HEK293 (cell line): ENCODE measurements at regions not wholly inside any gene's neighbourhood (a gene's known extent, or its start where the extent isn't known, plus 50 kb on each side); places are given as distances from the start of the nearest gene placed in this dataset.

ENCODE experiments used
- CTCF ChIA-PET: fragments of 350-600 bp; formaldehyde crosslinking; extraction: SDS; loops from one replicate; lab custom pipeline; 2021; ENCODE audit warnings: antibody characterized with exemption; lab: Yijun Ruan, JAX
- POLR2A ChIA-PET: fragments of 300-600 bp; formaldehyde crosslinking; extraction: SDS; loops from one replicate; lab custom pipeline; 2020; ENCODE audit warnings: antibody characterized with exemption, inconsistent platforms; lab: Yijun Ruan, JAX
- H3K27ac ChIP-seq: fragments of 200-500 bp; sonication (Bioruptor generic); 2 replicates; pipeline ENCODE4 v1.5.1; 2014; ENCODE audit warnings: low read depth, low read length, control low read depth, inconsistent platforms; ENCODE audit errors: extremely low read depth
- H3K36me3 ChIP-seq, 2 experiments: fragments of 200-500 bp in 1 of 2; sonication (Bioruptor generic) in 1 of 2; 1 replicate in 1 of 2; 2 replicates in 1 of 2; pipeline ENCODE4 v1.5.1; 2014 to 2017; ENCODE audit warnings: inconsistent platforms in 2 of 2, low read length in 2 of 2; ENCODE audit not compliant: control insufficient read depth in 2 of 2, insufficient read depth in 1 of 2
- H3K4me1 ChIP-seq: fragments of 200-500 bp; sonication (Bioruptor generic); 2 replicates; pipeline ENCODE4 v1.5.1; 2014; ENCODE audit warnings: mild to moderate bottlenecking, low read length, inconsistent platforms; ENCODE audit not compliant: control insufficient read depth, insufficient read depth
- H3K4me3 ChIP-seq: 2 replicates; pipeline ENCODE4 v1.5.1; 2011; ENCODE audit warnings: low read depth, mild to moderate bottlenecking, control low read depth, low read length, moderate library complexity
- H3K9me3 ChIP-seq: fragments of 200-500 bp; sonication (Bioruptor generic); 2 replicates; pipeline ENCODE4 v1.5.1; 2014; ENCODE audit warnings: low read depth, low read length, inconsistent platforms; ENCODE audit not compliant: control insufficient read depth, insufficient read depth
- HOXC10 ChIP-seq: sonication (generic); formaldehyde crosslinking; IDR thresholded peaks from 2 replicates; pipeline ENCODE4 v1.8.1; 2023; ENCODE audit warnings: mild to moderate bottlenecking, missing genetic modification reagents
- KLF1 ChIP-seq: fragments of 450-650 bp; formaldehyde crosslinking; IDR thresholded peaks from 2 replicates; pipeline ENCODE4 v1.5.1; 2016; ENCODE audit warnings: missing biosample characterization, missing genetic modification characterization
- KLF8 ChIP-seq: fragments of 450-650 bp; formaldehyde crosslinking; IDR thresholded peaks from 2 replicates; pipeline ENCODE4 v1.5.1; 2016; ENCODE audit warnings: missing biosample characterization, missing genetic modification characterization
- PATZ1 ChIP-seq: fragments of 450-650 bp; formaldehyde crosslinking; IDR thresholded peaks from 2 replicates; pipeline ENCODE4 v1.5.1; 2016; ENCODE audit warnings: missing biosample characterization, missing genetic modification characterization
- PBX3 ChIP-seq: sonication (generic); formaldehyde crosslinking; IDR thresholded peaks from 2 replicates; pipeline ENCODE4 v1.8.1; 2022; ENCODE audit warnings: mild to moderate bottlenecking, moderate library complexity, missing genetic modification reagents
- SP3 ChIP-seq: fragments of 450-650 bp; formaldehyde crosslinking; IDR thresholded peaks from 2 replicates; pipeline ENCODE4 v1.5.1; 2016; ENCODE audit warnings: missing biosample characterization, missing genetic modification characterization
- TCF7L2 ChIP-seq: IDR thresholded peaks from 2 replicates; pipeline ENCODE4 v1.6.1; 2011; ENCODE audit warnings: low read depth, mild to moderate bottlenecking, inconsistent platforms, low read length, moderate library complexity, borderline replicate concordance
- ZBTB48 ChIP-seq: fragments of 450-650 bp; formaldehyde crosslinking; IDR thresholded peaks from 2 replicates; pipeline ENCODE4 v1.5.1; 2016; ENCODE audit warnings: missing biosample characterization, missing genetic modification characterization
- ZBTB7A ChIP-seq: fragments of 450-650 bp; formaldehyde crosslinking; IDR thresholded peaks from 2 replicates; pipeline ENCODE4 v1.5.1; 2016; ENCODE audit warnings: low read depth, missing biosample characterization, missing genetic modification characterization
- ZNF19 ChIP-seq: fragments of 450-650 bp; formaldehyde crosslinking; IDR thresholded peaks from 2 replicates; pipeline ENCODE4; 2016; ENCODE audit warnings: missing biosample characterization, missing genetic modification characterization, low read depth
- ZNF2 ChIP-seq: fragments of 450-650 bp; formaldehyde crosslinking; IDR thresholded peaks from 2 replicates; pipeline ENCODE4 v1.5.1; 2016; ENCODE audit warnings: missing biosample characterization, missing genetic modification characterization
- ZNF239 ChIP-seq: fragments of 450-650 bp; formaldehyde crosslinking; IDR thresholded peaks from 2 replicates; pipeline ENCODE4 v1.5.1; 2016; ENCODE audit warnings: missing biosample characterization, missing genetic modification characterization
- ZNF324 ChIP-seq: fragments of 450-650 bp; formaldehyde crosslinking; IDR thresholded peaks from 2 replicates; pipeline ENCODE4 v1.5.1; 2016; ENCODE audit warnings: missing biosample characterization, missing genetic modification characterization
- ZNF341 ChIP-seq: fragments of 450-650 bp; formaldehyde crosslinking; IDR thresholded peaks from 2 replicates; pipeline ENCODE4; 2016; ENCODE audit warnings: low read depth, missing biosample characterization, missing genetic modification characterization
- ZNF391 ChIP-seq: fragments of 450-650 bp; formaldehyde crosslinking; IDR thresholded peaks from 2 replicates; pipeline ENCODE4 v1.5.1; 2016; ENCODE audit warnings: low read depth, missing biosample characterization, missing genetic modification characterization, borderline replicate concordance
- ZNF488 ChIP-seq: fragments of 450-650 bp; formaldehyde crosslinking; IDR thresholded peaks from 2 replicates; pipeline ENCODE4 v1.5.1; 2016; ENCODE audit warnings: missing biosample characterization, missing genetic modification characterization
- ZNF501 ChIP-seq: fragments of 450-650 bp; formaldehyde crosslinking; IDR thresholded peaks from 2 replicates; pipeline ENCODE4 v1.5.1; 2016; ENCODE audit warnings: missing biosample characterization, missing genetic modification characterization
- ZNF514 ChIP-seq: fragments of 450-650 bp; formaldehyde crosslinking; IDR thresholded peaks from 2 replicates; pipeline ENCODE4 v1.5.1; 2016; ENCODE audit warnings: missing biosample characterization, missing genetic modification characterization
- ZNF621 ChIP-seq: fragments of 450-650 bp; formaldehyde crosslinking; IDR thresholded peaks from 2 replicates; pipeline ENCODE4 v1.5.1; 2017; ENCODE audit warnings: missing biosample characterization, missing genetic modification characterization
- ZNF624 ChIP-seq: fragments of 450-650 bp; formaldehyde crosslinking; IDR thresholded peaks from 2 replicates; pipeline ENCODE4 v1.5.1; 2017; ENCODE audit warnings: missing biosample characterization, missing genetic modification characterization
- ZNF664 ChIP-seq: fragments of 450-650 bp; formaldehyde crosslinking; IDR thresholded peaks from 2 replicates; pipeline ENCODE4 v1.5.1; 2016; ENCODE audit warnings: missing biosample characterization, missing genetic modification characterization
- ZNF692 ChIP-seq: fragments of 450-650 bp; formaldehyde crosslinking; IDR thresholded peaks from 2 replicates; pipeline ENCODE4 v1.5.1; 2016; ENCODE audit warnings: missing biosample characterization, missing genetic modification characterization
- TF ChIP-seq, protein P1 (sequence below): fragments of 450-650 bp; formaldehyde crosslinking; IDR thresholded peaks from 2 replicates; pipeline ENCODE4 v1.5.1; 2016; ENCODE audit warnings: missing biosample characterization, missing genetic modification characterization
- TF ChIP-seq, protein P2 (sequence below): fragments of 450-650 bp; formaldehyde crosslinking; IDR thresholded peaks from 2 replicates; pipeline ENCODE4; 2016; ENCODE audit warnings: missing biosample characterization, missing genetic modification characterization
- TF ChIP-seq, protein P3 (sequence below): fragments of 450-650 bp; formaldehyde crosslinking; IDR thresholded peaks from 2 replicates; pipeline ENCODE4 v1.5.1; 2016; ENCODE audit warnings: missing biosample characterization, missing genetic modification characterization

- no peaks in the 10 kb centered on the region for H3K4me1 ChIP-seq
- ChIA-PET POLR2A (no interaction called here), CTCF (no interaction called here)
Observed at GRCh38 chr3:74534611-74535010, 79.8 kb downstream of the CNTN3 start.

GRCh38 chr3:74532446-74532845, 82.0 kb downstream of the CNTN3 start:
- Histone ChIP-seq H3K4me1 (no peaks in the 10 kb centered on the region), H3K9me3 (no peaks in the 10 kb centered on the region)
- TF ChIP-seq KLF1 (tag by site-specific recombination), result no peak
- TF ChIP-seq HOXC10, result no peak
- TF ChIP-seq ZNF239 (tag by site-specific recombination), result no peak
- no peak for TF ChIP-seq TCF7L2
- TF ChIP-seq ZNF488 (tag by site-specific recombination), result no peak
- no peak for TF ChIP-seq ZNF324 (tag by site-specific recombination)
- TF ChIP-seq ZNF692 (tag by site-specific recombination), result no peak
- no peak for TF ChIP-seq ZNF621 (tag by site-specific recombination)
- TF ChIP-seq ZNF2 (tag by site-specific recombination), result no peak
- no peak for TF ChIP-seq ZNF501 (tag by site-specific recombination)
- TF ChIP-seq, all 188 proteins: peak for 0
- CTCF ChIA-PET, result no interaction called here
- POLR2A ChIA-PET, result no interaction called here
- H3K4me3 ChIP-seq, result no peak overlapping the region
- no peaks in the 10 kb centered on the region for H3K36me3 ChIP-seq
- H3K27ac ChIP-seq, result no peak overlapping the region

More at GRCh38 chr3:74534611-74535010, 79.8 kb downstream of the CNTN3 start:
- no peak overlapping the region for H3K27ac ChIP-seq
- no peaks in the 10 kb centered on the region for H3K36me3 ChIP-seq
- no peaks in the 10 kb centered on the region for H3K9me3 ChIP-seq
- H3K4me3 ChIP-seq, result no peak overlapping the region
- TF ChIP-seq, protein P1, sequence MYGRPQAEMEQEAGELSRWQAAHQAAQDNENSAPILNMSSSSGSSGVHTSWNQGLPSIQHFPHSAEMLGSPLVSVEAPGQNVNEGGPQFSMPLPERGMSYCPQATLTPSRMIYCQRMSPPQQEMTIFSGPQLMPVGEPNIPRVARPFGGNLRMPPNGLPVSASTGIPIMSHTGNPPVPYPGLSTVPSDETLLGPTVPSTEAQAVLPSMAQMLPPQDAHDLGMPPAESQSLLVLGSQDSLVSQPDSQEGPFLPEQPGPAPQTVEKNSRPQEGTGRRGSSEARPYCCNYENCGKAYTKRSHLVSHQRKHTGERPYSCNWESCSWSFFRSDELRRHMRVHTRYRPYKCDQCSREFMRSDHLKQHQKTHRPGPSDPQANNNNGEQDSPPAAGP (tag by site-specific recombination), result no peak
- no peak for TF ChIP-seq SP3 (tag by site-specific recombination)
- TF ChIP-seq ZNF391 (tag by site-specific recombination), result no peak
- no peak for TF ChIP-seq ZNF19 (tag by site-specific recombination)
- no peak for TF ChIP-seq ZNF664 (tag by site-specific recombination)
- TF ChIP-seq KLF8 (tag by site-specific recombination), result no peak
- no peak for TF ChIP-seq PATZ1
- TF ChIP-seq, protein P2, sequence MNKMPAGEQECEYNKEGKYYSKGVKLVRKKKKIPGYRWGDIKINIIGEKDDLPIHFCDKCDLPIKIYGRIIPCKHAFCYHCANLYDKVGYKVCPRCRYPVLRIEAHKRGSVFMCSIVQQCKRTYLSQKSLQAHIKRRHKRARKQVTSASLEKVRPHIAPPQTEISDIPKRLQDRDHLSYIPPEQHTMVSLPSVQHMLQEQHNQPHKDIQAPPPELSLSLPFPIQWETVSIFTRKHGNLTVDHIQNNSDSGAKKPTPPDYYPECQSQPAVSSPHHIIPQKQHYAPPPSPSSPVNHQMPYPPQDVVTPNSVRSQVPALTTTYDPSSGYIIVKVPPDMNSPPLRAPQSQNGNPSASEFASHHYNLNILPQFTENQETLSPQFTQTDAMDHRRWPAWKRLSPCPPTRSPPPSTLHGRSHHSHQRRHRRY (tag by site-specific recombination), result no peak
- TF ChIP-seq ZBTB48 (tag by site-specific recombination), result no peak
- TF ChIP-seq ZNF514, result no peak
- no peak for TF ChIP-seq ZBTB7A (tag by site-specific recombination)
- TF ChIP-seq PBX3, result no peak
- TF ChIP-seq ZNF624, result no peak
- TF ChIP-seq, protein P3, sequence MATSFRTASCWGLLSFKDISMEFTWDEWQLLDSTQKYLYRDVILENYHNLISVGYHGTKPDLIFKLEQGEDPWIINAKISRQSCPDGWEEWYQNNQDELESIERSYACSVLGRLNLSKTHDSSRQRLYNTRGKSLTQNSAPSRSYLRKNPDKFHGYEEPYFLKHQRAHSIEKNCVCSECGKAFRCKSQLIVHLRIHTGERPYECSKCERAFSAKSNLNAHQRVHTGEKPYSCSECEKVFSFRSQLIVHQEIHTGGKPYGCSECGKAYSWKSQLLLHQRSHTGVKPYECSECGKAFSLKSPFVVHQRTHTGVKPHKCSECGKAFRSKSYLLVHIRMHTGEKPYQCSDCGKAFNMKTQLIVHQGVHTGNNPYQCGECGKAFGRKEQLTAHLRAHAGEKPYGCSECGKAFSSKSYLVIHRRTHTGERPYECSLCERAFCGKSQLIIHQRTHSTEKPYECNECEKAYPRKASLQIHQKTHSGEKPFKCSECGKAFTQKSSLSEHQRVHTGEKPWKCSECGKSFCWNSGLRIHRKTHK, result no peak
- TF ChIP-seq ZNF621 (tag by site-specific recombination), result no peak
- no peak for TF ChIP-seq ZNF341 (tag by site-specific recombination)
- TF ChIP-seq, all 188 proteins: peak for 0
